Right lobe of liver (tissue), 4 donors: ENCODE measurements at regions not wholly inside any gene's neighbourhood (a gene's known extent, or its start where the extent isn't known, plus 50 kb on each side); places are given as distances from the start of the nearest gene placed in this dataset.

ENCODE experiments used
- POLR2A ChIP-seq: fragments of 450-650 bp; IDR thresholded peaks from one replicate; pipeline ENCODE4 v1.6.1; 2017; ENCODE audit warnings: antibody characterized with exemption, mild to moderate bottlenecking
- TF ChIP-seq, protein P1 (sequence below), 4 donors: fragments of 200-600 bp in 3 of 4; fragments of 450-650 bp in 1 of 4; IDR thresholded peaks; one replicate each; pipeline versions ENCODE4 v1.5.1 to v1.8.0; 2016 to 2022; ENCODE audit warnings: antibody characterized with exemption in 4 of 4, mild to moderate bottlenecking in 2 of 4
- donor health status: DM: no; HTN: no; CAD: no.
- donor health status: DM: no; HTN: no; CAD: no.
- donor health status: DM: no; HTN: yes; CAD: no.

DNA sequence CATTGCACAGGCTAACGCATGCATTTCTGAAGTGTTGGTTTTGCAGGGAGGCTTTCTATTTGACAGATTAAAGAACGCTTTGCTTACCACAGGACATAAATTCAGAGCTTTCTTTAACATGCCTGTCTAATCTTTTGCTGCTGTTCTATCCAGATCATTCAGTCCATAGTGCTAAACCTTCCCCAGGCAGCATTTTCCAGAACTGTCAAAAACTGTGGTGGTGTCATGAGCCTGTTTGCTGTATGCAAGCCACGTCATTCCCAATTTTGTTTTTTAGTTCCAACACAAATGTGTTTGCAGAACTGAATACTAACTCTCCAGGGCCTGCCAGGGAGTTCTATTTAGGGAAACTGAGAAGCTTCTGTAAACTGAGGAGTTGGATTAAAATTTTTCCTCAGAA is 390.5 kb upstream of the LYPLAL1 start:
- TF ChIP-seq, protein P1, sequence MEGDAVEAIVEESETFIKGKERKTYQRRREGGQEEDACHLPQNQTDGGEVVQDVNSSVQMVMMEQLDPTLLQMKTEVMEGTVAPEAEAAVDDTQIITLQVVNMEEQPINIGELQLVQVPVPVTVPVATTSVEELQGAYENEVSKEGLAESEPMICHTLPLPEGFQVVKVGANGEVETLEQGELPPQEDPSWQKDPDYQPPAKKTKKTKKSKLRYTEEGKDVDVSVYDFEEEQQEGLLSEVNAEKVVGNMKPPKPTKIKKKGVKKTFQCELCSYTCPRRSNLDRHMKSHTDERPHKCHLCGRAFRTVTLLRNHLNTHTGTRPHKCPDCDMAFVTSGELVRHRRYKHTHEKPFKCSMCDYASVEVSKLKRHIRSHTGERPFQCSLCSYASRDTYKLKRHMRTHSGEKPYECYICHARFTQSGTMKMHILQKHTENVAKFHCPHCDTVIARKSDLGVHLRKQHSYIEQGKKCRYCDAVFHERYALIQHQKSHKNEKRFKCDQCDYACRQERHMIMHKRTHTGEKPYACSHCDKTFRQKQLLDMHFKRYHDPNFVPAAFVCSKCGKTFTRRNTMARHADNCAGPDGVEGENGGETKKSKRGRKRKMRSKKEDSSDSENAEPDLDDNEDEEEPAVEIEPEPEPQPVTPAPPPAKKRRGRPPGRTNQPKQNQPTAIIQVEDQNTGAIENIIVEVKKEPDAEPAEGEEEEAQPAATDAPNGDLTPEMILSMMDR (IDR thresholded peaks at IDR 0.05): no peak
- TF ChIP-seq POLR2A: no peak
